Kidney epithelial cell (primary cell): ENCODE measurements at regions not wholly inside any gene's neighbourhood (a gene's known extent, or its start where the extent isn't known, plus 50 kb on each side); places are given as distances from the start of the nearest gene placed in this dataset.

Experiments used
- DNase-seq: peaks from one replicate; pipeline ENCODE4 v3.0.0-alpha.2; 2010; ENCODE audit warnings: low read depth
- H3K27me3 ChIP-seq: 2 replicates; pipeline ENCODE4 v1.6.0; 2011; ENCODE audit warnings: low read length; ENCODE audit not compliant: control insufficient read depth, insufficient read depth
- H3K36me3 ChIP-seq: 2 replicates; pipeline ENCODE4 v1.5.1; 2011; ENCODE audit warnings: low read length; ENCODE audit not compliant: control insufficient read depth, insufficient read depth
- H3K4me3 ChIP-seq: 2 replicates; pipeline ENCODE4 v1.5.1; 2011; ENCODE audit warnings: low read depth, mild to moderate bottlenecking, control low read depth, low read length
- TF ChIP-seq, protein P1 (sequence below): IDR thresholded peaks from 2 replicates; pipeline ENCODE4 v1.5.1; 2011; ENCODE audit warnings: mild to moderate bottlenecking, moderate library complexity, low read length, control low read depth, inconsistent platforms; ENCODE audit not compliant: insufficient read depth, poor library complexity, severe bottlenecking

DNA sequence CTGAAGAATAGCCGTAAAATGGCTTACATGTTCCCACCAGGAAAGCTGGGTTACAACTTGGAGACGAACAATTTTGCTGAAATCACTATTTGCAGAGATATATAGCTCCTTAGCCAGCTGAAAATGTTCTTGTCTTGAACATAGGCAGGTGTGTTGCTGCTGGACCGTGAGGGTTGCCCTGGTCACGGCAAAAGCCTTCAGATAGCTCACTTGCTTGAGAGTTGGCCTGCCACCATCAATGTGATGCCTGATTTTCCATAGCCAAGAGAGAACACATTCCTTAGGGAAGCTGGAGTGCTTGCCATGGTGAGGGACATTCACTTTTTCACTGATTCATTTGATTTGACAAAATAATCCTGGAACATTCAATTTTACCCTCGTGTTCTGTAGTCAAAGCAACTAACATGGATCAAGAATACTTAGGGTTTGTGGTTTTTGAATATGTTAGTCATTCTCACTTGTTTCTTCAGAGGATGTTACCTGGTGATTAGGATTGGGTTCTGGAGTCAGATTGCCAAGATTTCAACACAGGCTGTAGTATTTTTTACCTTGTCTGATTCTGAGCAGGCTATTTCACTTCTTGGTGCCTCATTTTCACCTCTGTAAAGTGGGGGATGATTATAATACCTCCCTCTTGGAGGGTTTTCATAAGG lies 536.9 kb downstream of the RAPGEF2 start:
- DNase-seq: no peak
- TF ChIP-seq, protein P1, sequence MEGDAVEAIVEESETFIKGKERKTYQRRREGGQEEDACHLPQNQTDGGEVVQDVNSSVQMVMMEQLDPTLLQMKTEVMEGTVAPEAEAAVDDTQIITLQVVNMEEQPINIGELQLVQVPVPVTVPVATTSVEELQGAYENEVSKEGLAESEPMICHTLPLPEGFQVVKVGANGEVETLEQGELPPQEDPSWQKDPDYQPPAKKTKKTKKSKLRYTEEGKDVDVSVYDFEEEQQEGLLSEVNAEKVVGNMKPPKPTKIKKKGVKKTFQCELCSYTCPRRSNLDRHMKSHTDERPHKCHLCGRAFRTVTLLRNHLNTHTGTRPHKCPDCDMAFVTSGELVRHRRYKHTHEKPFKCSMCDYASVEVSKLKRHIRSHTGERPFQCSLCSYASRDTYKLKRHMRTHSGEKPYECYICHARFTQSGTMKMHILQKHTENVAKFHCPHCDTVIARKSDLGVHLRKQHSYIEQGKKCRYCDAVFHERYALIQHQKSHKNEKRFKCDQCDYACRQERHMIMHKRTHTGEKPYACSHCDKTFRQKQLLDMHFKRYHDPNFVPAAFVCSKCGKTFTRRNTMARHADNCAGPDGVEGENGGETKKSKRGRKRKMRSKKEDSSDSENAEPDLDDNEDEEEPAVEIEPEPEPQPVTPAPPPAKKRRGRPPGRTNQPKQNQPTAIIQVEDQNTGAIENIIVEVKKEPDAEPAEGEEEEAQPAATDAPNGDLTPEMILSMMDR: no peak
- Histone ChIP-seq H3K4me3 (no peak overlapping the region), H3K27me3 (no peaks in the 10 kb centered on the region), H3K36me3 (no peaks in the 10 kb centered on the region)

DNA sequence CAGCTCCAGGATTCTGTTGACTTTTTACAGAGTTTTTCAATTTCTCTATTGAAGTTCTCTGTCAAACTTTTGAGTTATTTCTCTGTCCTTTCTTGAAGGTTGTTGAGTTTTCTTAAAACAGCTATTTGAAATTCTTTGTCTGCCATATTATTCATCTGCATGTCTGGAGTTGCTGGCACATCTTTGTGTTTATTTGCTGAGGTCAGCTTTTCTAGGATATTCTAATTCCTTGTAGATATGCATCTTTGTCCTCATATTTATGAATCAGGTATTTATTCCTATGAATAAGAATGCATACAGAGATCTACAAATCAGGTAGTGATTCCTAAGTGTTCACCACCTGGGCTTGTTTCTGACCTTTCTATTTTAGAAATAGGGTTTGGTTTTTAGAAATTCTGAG lies 546.4 kb downstream of the RAPGEF2 start:
- H3K36me3 ChIP-seq: no peaks in the 10 kb centered on the region
- H3K4me3 ChIP-seq: no peak overlapping the region
- H3K27me3 ChIP-seq: no peaks in the 10 kb centered on the region
- TF ChIP-seq, protein P1: no peak
- no peak for DNase-seq

DNA sequence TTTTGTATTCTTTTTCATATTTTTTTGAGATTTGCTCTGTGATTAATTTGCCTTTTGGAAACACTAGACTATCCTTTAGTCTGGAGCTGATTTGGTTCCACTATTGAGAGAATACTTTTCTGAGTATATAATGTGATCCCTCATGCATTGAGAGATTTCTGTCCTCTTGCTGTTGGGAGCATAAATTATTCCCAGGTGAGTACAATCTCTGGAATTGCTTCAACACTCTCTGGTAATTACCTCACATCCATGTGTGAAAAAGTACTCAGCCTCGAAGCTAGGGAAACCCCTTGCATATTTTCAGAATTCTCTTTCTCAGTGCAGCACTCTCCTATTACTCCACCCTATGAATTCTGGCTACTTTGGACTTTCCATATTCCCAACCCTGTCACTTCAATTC lies 550.0 kb downstream of the RAPGEF2 start:
- Histone ChIP-seq H3K4me3 (no peak overlapping the region), H3K27me3 (no peaks in the 10 kb centered on the region), H3K36me3 (no peaks in the 10 kb centered on the region)
- TF ChIP-seq, protein P1: no peak
- no peak for DNase-seq

DNA sequence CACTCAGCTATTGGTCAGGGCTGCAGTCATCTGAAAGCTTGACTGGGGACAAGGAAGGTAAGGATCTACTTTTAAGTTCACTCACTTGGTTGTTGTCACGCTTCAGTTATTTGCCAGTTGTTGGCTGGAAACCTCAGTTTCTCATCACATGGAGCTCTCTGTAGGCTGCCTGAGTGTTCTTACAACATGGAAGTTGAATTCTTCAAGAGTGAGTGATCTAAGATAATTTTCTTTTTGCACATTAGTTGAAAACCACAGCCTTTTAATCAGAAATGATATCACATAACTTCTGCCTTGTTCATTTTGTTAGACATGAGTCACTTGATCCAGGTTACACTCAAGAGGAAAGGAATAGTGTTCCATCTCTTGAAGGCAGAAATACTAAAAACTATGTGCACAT lies 552.7 kb downstream of the RAPGEF2 start:
- peak; percentile 77 for DNase-seq
- H3K27me3 ChIP-seq: no peaks in the 10 kb centered on the region
- no peak overlapping the region for H3K4me3 ChIP-seq
- TF ChIP-seq, protein P1: no peak
- H3K36me3 ChIP-seq: no peaks in the 10 kb centered on the region

DNA sequence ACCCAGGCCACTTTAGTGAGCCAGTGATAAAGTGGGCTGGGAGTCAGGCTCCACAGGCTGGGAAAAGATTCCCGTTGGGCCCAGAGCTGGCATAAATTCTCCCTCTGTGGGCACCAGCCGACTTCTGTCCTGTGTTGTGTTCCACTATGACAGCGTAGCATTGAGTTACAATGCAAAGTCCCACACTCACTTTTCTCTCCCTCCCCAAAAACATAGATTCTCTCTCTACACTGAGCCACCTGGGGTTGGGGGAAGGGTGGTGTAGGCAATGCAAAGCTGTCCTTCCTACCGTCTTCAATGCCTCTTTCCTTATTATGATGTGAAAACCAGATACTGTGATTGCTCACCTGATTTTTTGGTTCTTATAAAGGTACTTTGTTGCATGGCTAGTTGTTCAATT lies 566.2 kb downstream of the RAPGEF2 start:
- no peak for DNase-seq
- no peak overlapping the region for H3K4me3 ChIP-seq
- TF ChIP-seq, protein P1: no peak
- H3K36me3 ChIP-seq: no peaks in the 10 kb centered on the region
- no peaks in the 10 kb centered on the region for H3K27me3 ChIP-seq

DNA sequence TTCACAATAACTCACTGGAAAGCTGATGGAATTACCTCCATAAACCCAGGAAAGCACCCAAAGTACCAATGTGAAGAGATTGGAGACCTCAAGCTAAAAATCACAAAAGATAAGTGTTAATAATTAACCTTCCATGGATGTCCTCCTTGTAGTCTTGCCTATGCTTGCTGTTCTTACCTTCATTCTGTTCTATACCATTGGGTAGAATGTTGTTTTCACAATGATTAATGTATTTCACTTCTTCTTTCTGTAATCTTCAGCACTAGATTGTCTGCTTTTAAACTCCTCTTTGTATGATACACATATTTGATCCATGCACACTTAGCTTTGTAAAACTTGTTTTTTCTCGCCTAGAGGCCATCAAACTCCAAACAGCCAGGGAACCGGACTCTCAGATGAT lies 570.3 kb downstream of the RAPGEF2 start:
- TF ChIP-seq, protein P1: no peak
- Histone ChIP-seq H3K27me3 (no peaks in the 10 kb centered on the region), H3K36me3 (no peaks in the 10 kb centered on the region), H3K4me3 (no peak overlapping the region)
- no peak for DNase-seq
